GM21423 (cell line): ENCODE measurements at regions not wholly inside any gene's neighbourhood (a gene's known extent, or its start where the extent isn't known, plus 50 kb on each side); places are given as distances from the start of the nearest gene placed in this dataset.
"Not testable (repeated sequence)": the region's sequence is repeated elsewhere in the genome, so short reads cannot be mapped to it uniquely, and the experiment has no call there.

Experiments used
- ATAC-seq: cut with Tn5 transposase; IDR thresholded peaks from one replicate; pipeline ENCODE4 v1.9.1; 2021; ENCODE audit warnings: mild to moderate bottlenecking, moderate library complexity; ENCODE audit not compliant: unreplicated experiment

- no peak for ATAC-seq
Observed at GRCh38 chr10:25797888-25798429, 136.1 kb upstream of the MYO3A start.

GRCh38 chr10:25804505-25804904, 129.5 kb upstream of the MYO3A start:
- no peak for ATAC-seq

GRCh38 chr10:25805986-25806385, 128.0 kb upstream of the MYO3A start:
- no peak for ATAC-seq

- no peak for ATAC-seq
Observed at GRCh38 chr10:25808372-25808771, 125.7 kb upstream of the MYO3A start.

GRCh38 chr10:25811052-25811685, 122.9 kb upstream of the MYO3A start:
- no peak for ATAC-seq

GRCh38 chr10:25813511-25813910, 120.5 kb upstream of the MYO3A start:
- ATAC-seq, result no peak

GRCh38 chr10:25815236-25815635, 118.8 kb upstream of the MYO3A start:
- no peak for ATAC-seq

- ATAC-seq, result no peak
Observed at GRCh38 chr10:25815999-25816768, 117.8 kb upstream of the MYO3A start.

GRCh38 chr10:25817200-25817599, 116.8 kb upstream of the MYO3A start:
- no peak for ATAC-seq

- no peak for ATAC-seq
Observed at GRCh38 chr10:25818751-25819150, 115.3 kb upstream of the MYO3A start.

- no peak for ATAC-seq
Observed at GRCh38 chr10:25820472-25820871, 113.6 kb upstream of the MYO3A start.

- no peak for ATAC-seq
Observed at GRCh38 chr10:25820874-25821273, 113.2 kb upstream of the MYO3A start.

GRCh38 chr10:25824050-25824449, 110.0 kb upstream of the MYO3A start:
- ATAC-seq, result no peak

- no peak for ATAC-seq
Observed at GRCh38 chr10:25828475-25828874, 105.6 kb upstream of the MYO3A start.

GRCh38 chr10:25831080-25831479, 102.9 kb upstream of the MYO3A start:
- ATAC-seq, result no peak

- ATAC-seq, result no peak
Observed at GRCh38 chr10:25839683-25840082, 94.3 kb upstream of the MYO3A start.

GRCh38 chr10:25840875-25841274, 93.2 kb upstream of the MYO3A start:
- ATAC-seq, result not testable (repeated sequence)

GRCh38 chr10:25842146-25842545, 91.9 kb upstream of the MYO3A start:
- ATAC-seq, result no peak

GRCh38 chr10:25843551-25844170, 90.4 kb upstream of the MYO3A start:
- ATAC-seq, result no peak

GRCh38 chr10:25844716-25845115, 89.3 kb upstream of the MYO3A start:
- ATAC-seq, result not testable (repeated sequence)

GRCh38 chr10:25849268-25849667, 84.8 kb upstream of the MYO3A start:
- no peak for ATAC-seq

GRCh38 chr10:25849988-25850387, 84.0 kb upstream of the MYO3A start:
- ATAC-seq, result no peak
